ENCODE measurements at regions not wholly inside any gene's neighbourhood (a gene's known extent, or its start where the extent isn't known, plus 50 kb on each side); places are given as distances from the start of the nearest gene placed in this dataset.

- FAIRE-seq = no peak
These were observed 59.2 kb upstream of the TRIB2 start for GRCh38 chr2:12657560-12657959.

DNA sequence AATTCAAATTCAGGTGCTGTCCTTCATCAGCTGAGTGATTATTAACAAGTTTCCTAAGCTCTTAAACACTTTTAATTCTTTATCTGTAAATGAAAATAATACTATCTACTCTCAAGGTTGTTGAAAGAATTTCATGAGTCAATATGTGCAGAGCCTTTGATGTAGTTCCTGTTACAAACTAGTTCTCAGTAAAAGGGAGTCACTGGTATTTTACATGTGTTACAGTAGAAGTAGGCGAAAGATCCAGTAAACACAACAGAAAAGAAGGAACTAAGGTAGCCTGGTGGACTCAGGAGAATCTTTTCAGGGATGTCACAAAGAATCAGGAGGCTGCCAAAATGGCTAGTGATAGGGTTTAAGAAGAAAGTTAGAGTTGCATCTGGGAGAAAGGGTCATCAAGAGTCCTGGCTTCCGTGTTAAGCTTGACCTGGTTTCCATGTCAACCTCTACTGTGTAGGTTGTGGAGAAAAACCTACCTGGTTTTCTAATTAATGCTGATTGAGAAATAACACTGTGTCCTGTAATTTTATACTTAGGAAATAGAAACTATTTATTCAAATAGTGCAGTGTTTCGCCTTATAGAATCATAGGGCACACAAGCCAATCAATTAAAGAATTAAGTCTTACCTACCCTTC is 58.3 kb upstream of the TRIB2 start:
- FAIRE-seq = no peak

- FAIRE-seq = no peak
These were observed 55.2 kb upstream of the TRIB2 start for GRCh38 chr2:12661489-12661888.

DNA sequence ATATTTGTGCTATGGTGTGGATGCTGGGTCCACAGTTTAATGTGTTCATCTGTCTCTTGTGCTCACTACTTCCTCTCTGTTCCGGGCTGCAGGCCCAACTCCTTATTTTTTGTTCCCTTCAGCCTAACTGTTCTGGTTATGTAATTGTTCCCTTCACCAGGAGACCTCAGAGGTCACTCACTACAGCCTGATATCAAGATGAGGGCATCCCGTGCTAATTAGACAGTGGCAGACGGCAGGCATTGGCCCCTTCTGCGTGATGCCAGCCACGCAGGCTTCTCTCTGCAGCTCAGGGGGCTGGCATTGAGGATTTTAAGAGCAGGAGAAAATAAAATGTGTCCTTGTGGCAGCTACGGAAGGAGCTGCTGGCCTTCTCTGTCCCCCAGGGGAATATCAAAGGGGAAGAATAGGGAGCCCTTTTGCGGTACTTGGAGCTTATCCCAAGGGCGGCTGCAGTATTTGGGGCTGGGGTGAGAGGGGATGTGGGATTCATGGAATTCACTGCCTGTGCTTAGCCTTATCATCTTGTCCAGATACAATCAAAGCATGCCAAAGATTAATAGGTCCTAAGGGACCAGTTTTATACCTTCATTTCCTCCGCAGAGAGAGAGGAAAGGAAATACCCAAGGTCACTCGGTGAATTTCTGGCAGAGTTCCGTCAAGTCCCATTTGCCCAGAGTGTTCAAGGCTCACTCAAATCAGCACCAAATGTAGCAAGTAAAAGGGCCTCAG is 53.3 kb upstream of the TRIB2 start:
- FAIRE-seq = no peak

GRCh38 chr2:12665334-12665733 is 51.4 kb upstream of the TRIB2 start:
- FAIRE-seq = no peak

- no peak for FAIRE-seq
These were observed 50.3 kb upstream of the TRIB2 start for GRCh38 chr2:12666445-12666844.
